OCI-LY1 (cell line): ENCODE measurements at regions not wholly inside any gene's neighbourhood (a gene's known extent, or its start where the extent isn't known, plus 50 kb on each side); places are given as distances from the start of the nearest gene placed in this dataset.
"Not testable (repeated sequence)": the region's sequence is repeated elsewhere in the genome, so short reads cannot be mapped to it uniquely, and the experiment has no call there.

Experiments used
- H2AFZ ChIP-seq: fragments of 200-600 bp; sonication (generic), shearing (Covaris generic); 2 replicates; pipeline ENCODE4 v1.6.0; 2014; ENCODE audit warnings: antibody characterized with exemption, mild to moderate bottlenecking, low read length
- H3F3A ChIP-seq: fragments of 200-600 bp; sonication (generic), shearing (Covaris generic); 2 replicates; pipeline ENCODE4 v1.6.0; 2014; ENCODE audit warnings: mild to moderate bottlenecking, antibody characterized with exemption, low read length, moderate library complexity; ENCODE audit not compliant: insufficient read depth
- H3K27ac ChIP-seq: fragments of 200-600 bp; sonication (generic); 2 replicates; pipeline ENCODE4 v1.5.1; 2014; ENCODE audit warnings: low read length, mixed run types, mild to moderate bottlenecking, low read depth; ENCODE audit not compliant: poor library complexity, severe bottlenecking
- H3K27me3 ChIP-seq: fragments of 200-600 bp; sonication (generic); 2 replicates; pipeline ENCODE4 v1.6.0; 2014; ENCODE audit warnings: antibody characterized with exemption, mild to moderate bottlenecking, low read length, moderate library complexity; ENCODE audit not compliant: insufficient read depth
- H3K36me3 ChIP-seq: fragments of 200-600 bp; sonication (generic); 2 replicates; pipeline ENCODE4 v1.6.1; 2014; ENCODE audit warnings: mild to moderate bottlenecking, antibody characterized with exemption, low read length, moderate library complexity, mixed read lengths; ENCODE audit not compliant: insufficient read depth
- H3K4me1 ChIP-seq: fragments of 200-600 bp; sonication (generic); 2 replicates; pipeline ENCODE4 v1.5.1; 2014; ENCODE audit warnings: mild to moderate bottlenecking, low read length, moderate library complexity; ENCODE audit not compliant: insufficient read depth, severe bottlenecking
- H3K4me2 ChIP-seq: fragments of 200-600 bp; sonication (generic), shearing (Covaris generic); 2 replicates; pipeline ENCODE4 v1.6.1; 2014; ENCODE audit warnings: low read length
- H3K4me3 ChIP-seq: fragments of 200-600 bp; sonication (generic); 2 replicates; pipeline ENCODE4 v1.5.1; 2014; ENCODE audit warnings: low read length, low read depth, mild to moderate bottlenecking, mixed read lengths; ENCODE audit not compliant: poor library complexity, severe bottlenecking
- H3K79me2 ChIP-seq: fragments of 200-600 bp; shearing (Covaris generic); 2 replicates; pipeline ENCODE4 v1.6.1; 2016; ENCODE audit warnings: mixed run types, low read length, mixed read lengths; ENCODE audit not compliant: insufficient read depth
- H3K9ac ChIP-seq: fragments of 200-600 bp; sonication (generic), shearing (Covaris generic); 2 replicates; pipeline ENCODE4 v1.6.1; 2014; ENCODE audit warnings: mild to moderate bottlenecking, low read length, mixed read lengths
- H3K9me2 ChIP-seq: fragments of 200-600 bp; sonication (generic), shearing (Covaris generic); 2 replicates; pipeline ENCODE4 v1.6.1; 2014; ENCODE audit warnings: low read depth, mild to moderate bottlenecking, low read length, mixed read lengths
- H3K9me3 ChIP-seq: fragments of 200-600 bp; shearing (Covaris generic); 2 replicates; pipeline ENCODE4 v1.6.1; 2014; ENCODE audit warnings: low read length, mixed read lengths
- H4K20me1 ChIP-seq: fragments of 200-600 bp; sonication (generic), shearing (Covaris generic); 2 replicates; pipeline ENCODE4 v1.6.0; 2016; ENCODE audit warnings: mild to moderate bottlenecking, low read length; ENCODE audit not compliant: insufficient read depth
- CTCF ChIP-seq: fragments of 200-600 bp; sonication (generic), shearing (Covaris generic); IDR thresholded peaks from 2 replicates; pipeline ENCODE4 v1.5.1; 2017; ENCODE audit warnings: mild to moderate bottlenecking, antibody characterized with exemption, low read length, moderate library complexity, mixed read lengths
- EZH2 ChIP-seq: fragments of 200-600 bp; sonication (generic), shearing (Covaris generic); IDR thresholded peaks from 2 replicates; pipeline ENCODE4 v1.8.0; 2017; ENCODE audit warnings: borderline replicate concordance, mixed run types, mild to moderate bottlenecking, antibody characterized with exemption, low read length, moderate library complexity, mixed read lengths

DNA sequence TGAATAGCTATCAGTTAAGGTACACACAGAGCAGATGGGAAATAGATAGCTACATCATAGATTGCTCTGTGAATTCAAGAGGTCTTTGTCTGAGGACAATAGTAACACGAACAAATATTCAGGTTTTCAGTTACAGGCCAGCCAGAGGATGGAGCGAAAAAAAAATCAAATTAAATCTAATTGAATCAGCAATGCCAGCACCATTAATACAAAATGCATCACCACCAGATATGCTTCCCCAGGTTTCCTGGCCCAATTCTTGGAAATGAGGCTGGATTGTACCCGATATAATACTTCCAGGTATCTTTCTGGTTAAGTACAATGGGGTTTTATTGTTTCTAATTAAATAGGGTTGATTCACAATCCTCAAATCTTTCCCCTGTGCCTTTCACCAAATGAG lies 975.8 kb upstream of the AUTS2 start:
- no peak for TF ChIP-seq CTCF
- TF ChIP-seq EZH2 = no peak
- Histone ChIP-seq H3K4me1 (no peaks in the 10 kb centered on the region), H3F3A (no peaks in the 10 kb centered on the region), H3K4me3 (no peak overlapping the region), H3K9ac (no peak overlapping the region), H3K36me3 (no peaks in the 10 kb centered on the region; the same call in 1 of the 2 replicates), H3K79me2 (no peaks in the 10 kb centered on the region), H2AFZ (no peak overlapping the region), H3K4me2 (no peak overlapping the region), H3K9me2 (no peaks in the 10 kb centered on the region), H3K27me3 (no peaks in the 10 kb centered on the region), H4K20me1 (no peaks in the 10 kb centered on the region), H3K9me3 (no peaks in the 10 kb centered on the region), H3K27ac (no peak overlapping the region)

DNA sequence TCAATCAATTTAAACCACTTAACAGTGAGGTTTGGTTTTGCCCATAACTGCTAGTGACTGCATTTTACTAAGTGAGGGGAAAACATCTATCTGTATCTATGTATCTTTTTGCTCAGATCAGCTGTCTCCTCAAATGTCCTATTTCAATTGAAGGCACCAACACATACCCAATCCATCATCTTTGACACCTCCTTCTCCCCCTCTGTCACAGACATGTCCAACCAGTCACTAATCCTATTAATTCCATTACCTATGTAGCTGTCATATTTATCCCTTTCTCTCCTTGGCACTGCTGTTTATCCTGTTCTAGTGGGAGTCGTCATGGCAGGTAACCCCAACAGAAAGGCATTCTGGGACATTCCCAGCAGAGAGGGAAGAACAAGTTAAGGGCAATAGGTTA lies 975.2 kb upstream of the AUTS2 start:
- no peaks in the 10 kb centered on the region for H3K9me2 ChIP-seq
- no peaks in the 10 kb centered on the region for H3F3A ChIP-seq
- H2AFZ ChIP-seq = no peak overlapping the region
- H3K27ac ChIP-seq = no peak overlapping the region
- no peak overlapping the region for H3K4me2 ChIP-seq
- no peaks in the 10 kb centered on the region for H3K9me3 ChIP-seq
- H4K20me1 ChIP-seq = no peaks in the 10 kb centered on the region
- no peak overlapping the region for H3K4me3 ChIP-seq
- H3K4me1 ChIP-seq = no peaks in the 10 kb centered on the region
- H3K36me3 ChIP-seq = no peaks in the 10 kb centered on the region; the same call in 1 of the 2 replicates
- no peak overlapping the region for H3K9ac ChIP-seq
- no peak for TF ChIP-seq CTCF
- no peaks in the 10 kb centered on the region for H3K27me3 ChIP-seq
- H3K79me2 ChIP-seq = no peaks in the 10 kb centered on the region

DNA sequence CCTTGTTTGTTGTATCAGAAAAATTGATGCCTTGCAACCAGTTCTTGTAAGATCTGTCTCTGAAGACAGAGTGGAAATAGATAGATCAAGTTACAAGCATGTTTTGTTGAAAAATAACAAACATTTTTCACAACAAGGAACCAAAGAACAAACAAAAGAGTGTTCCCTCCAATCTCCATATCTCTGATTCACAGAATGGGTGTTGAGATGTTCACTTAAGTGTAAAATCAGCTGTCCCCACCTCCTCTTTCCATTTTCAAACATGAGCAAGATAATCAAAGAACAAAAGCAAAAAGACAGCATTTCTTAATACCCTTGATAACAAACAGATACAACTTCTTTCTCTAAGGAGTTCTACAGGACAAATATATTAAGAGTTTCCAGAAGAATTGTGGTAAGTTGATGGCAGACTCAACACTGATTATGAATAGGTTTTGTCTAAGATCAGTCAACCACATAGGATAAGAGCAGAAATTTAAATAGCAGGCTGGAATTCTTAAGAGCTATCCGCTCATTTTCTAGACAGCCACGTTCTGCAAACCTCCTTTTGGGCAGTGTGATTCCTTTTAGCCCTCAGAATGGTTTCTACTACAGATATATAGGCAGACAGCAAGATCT lies 970.9 kb upstream of the AUTS2 start:
- TF ChIP-seq CTCF (no peak), EZH2 (no peak)
- Histone ChIP-seq H3K79me2 (no peaks in the 10 kb centered on the region), H3F3A (no peaks in the 10 kb centered on the region)

DNA sequence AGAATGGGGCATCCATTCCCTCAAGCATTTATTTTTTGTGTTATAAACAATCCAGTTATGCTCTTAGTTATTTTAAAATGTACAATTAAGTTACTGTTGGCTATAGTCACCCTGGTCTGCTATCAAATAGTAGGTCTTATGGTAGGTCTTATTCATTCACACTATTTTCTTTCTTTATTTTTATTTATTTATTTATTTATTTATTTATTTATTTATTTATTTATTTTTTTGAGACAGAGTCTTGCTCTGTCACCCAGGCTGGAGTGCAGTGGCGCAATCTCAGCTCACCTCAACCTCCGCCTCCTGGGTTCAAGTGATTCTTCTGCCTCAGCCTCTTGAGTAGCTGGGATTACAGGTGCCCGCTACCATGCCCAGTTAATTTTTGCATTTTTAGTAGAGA lies 967.4 kb upstream of the AUTS2 start:
- not testable (repeated sequence) for H3K4me2 ChIP-seq, H3K79me2 ChIP-seq, H2AFZ ChIP-seq, H3K9me2 ChIP-seq, H3K9me3 ChIP-seq, H3K36me3 ChIP-seq, H3K4me1 ChIP-seq, H4K20me1 ChIP-seq, H3K4me3 ChIP-seq, H3K27me3 ChIP-seq, H3K27ac ChIP-seq, H3F3A ChIP-seq, H3K9ac ChIP-seq

More for the DNA sequence above, 970.9 kb upstream of the AUTS2 start:
- Histone ChIP-seq H4K20me1 (no peaks in the 10 kb centered on the region), H3K4me1 (no peaks in the 10 kb centered on the region), H3K36me3 (no peaks in the 10 kb centered on the region), H3K27ac (no peak overlapping the region), H3K27me3 (no peaks in the 10 kb centered on the region), H3K4me3 (no peak overlapping the region), H2AFZ (no peak overlapping the region), H3K4me2 (no peak overlapping the region), H3K9me3 (no peaks in the 10 kb centered on the region), H3K9me2 (no peaks in the 10 kb centered on the region), H3K9ac (no peak overlapping the region)
